ENCODE measurements at regions not wholly inside any gene's neighbourhood (a gene's known extent, or its start where the extent isn't known, plus 50 kb on each side); places are given as distances from the start of the nearest gene placed in this dataset.

- no peak for TF ChIP-seq BCLAF1 (IDR thresholded peaks at IDR 0.05)
- TF ChIP-seq SUPT20H (IDR thresholded peaks at IDR 0.05; ENCODE audit: borderline replicate concordance, control insufficient read depth, low read depth, low read length): no peak
Observed at GRCh38 chr6:90936286-90936685, 349.4 kb upstream of the MAP3K7 start (continued).

- no peaks in the 10 kb centered on the region for H3K36me3 ChIP-seq (ENCODE audit: control insufficient read depth in 2 of 2, insufficient read depth in 2 of 2, low read length in 1 of 2)
- no peaks in the 10 kb centered on the region for H3K4me1 ChIP-seq (ENCODE audit: control insufficient read depth, insufficient read depth, low read length)
- ChIA-PET CTCF (no interaction called here), SMC1A (ENCODE audit: uncharacterized antibody, unreplicated experiment) (no interaction called here), RAD21 (ENCODE audit: unreplicated experiment) (no interaction called here), POLR2A (no interaction called here)
- TF ChIP-seq IRF3 (IDR thresholded peaks at IDR 0.05) (no peak), RB1 (IDR thresholded peaks at IDR 0.05; ENCODE audit: borderline replicate concordance) (no peak), NR2C2 (IDR thresholded peaks at IDR 0.05; ENCODE audit: borderline replicate concordance, control insufficient read depth, insufficient read length, low read depth) (no peak), ESRRA (IDR thresholded peaks at IDR 0.05; ENCODE audit: low read length) (no peak), SIX5 (IDR thresholded peaks at IDR 0.05; ENCODE audit: low read depth, low read length, severe bottlenecking) (no peak), MAX (IDR thresholded peaks at IDR 0.05; ENCODE audit: low read depth, low read length) (no peak)
- in situ Hi-C loops (cut with MboI): no loop called here
- H3K79me2 ChIP-seq (ENCODE audit: control insufficient read depth, insufficient read depth, low read length): no peaks in the 10 kb centered on the region
- DNase-seq (ENCODE audit: low read depth, low spot score) (no peak), ATAC-seq (no peak), FAIRE-seq (no peak)
- WGBS (ENCODE audit: insufficient coverage, insufficient replicate concordance, low lambda C conversion rate, missing lambda C conversion rate): 59% methylated on average over 7 of the region's 7 CpGs
- no TSS peak for BruUV-seq (replicated peaks)
- H3K27me3 ChIP-seq (replicated peaks in 1 of 2; ENCODE audit: control insufficient read depth in 2 of 2, insufficient read depth in 2 of 2, low read length in 1 of 2): no peaks in the 10 kb centered on the region
- no peak overlapping the region for H2AFZ ChIP-seq (ENCODE audit: control insufficient read depth, low read depth, low read length)
- no peak overlapping the region for H3K9ac ChIP-seq (ENCODE audit: control insufficient read depth, insufficient read depth, low read length)
- no peak overlapping the region for H3K4me2 ChIP-seq (ENCODE audit: control insufficient read depth, insufficient read depth)
- H3K4me3 ChIP-seq: no peak overlapping the region
- no peaks in the 10 kb centered on the region for H4K20me1 ChIP-seq (ENCODE audit: control insufficient read depth, insufficient read depth)
- no peak overlapping the region for H3K27ac ChIP-seq (ENCODE audit: control insufficient read depth, insufficient read depth)
- intact Hi-C loops (cut with micrococcal nuclease; ENCODE audit: unreplicated experiment): no loop called here
- no peaks in the 10 kb centered on the region for H3K9me3 ChIP-seq (replicated peaks; ENCODE audit: control insufficient read depth, insufficient read depth, low read length)
Observed at GRCh38 chr6:90934966-90935365, 348.1 kb upstream of the MAP3K7 start.

All from GM12878 (cell line).